ENCODE measurements at regions not wholly inside any gene's neighbourhood (a gene's known extent, or its start where the extent isn't known, plus 50 kb on each side); places are given as distances from the start of the nearest gene placed in this dataset.

GRCh38 chr20:60964911-60965310 is 287.1 kb upstream of the CDH4 start:
- no peaks in the 10 kb centered on the region for H4K20me1 ChIP-seq (ENCODE audit: insufficient read depth, low read length)
- no peak for DNase-seq
- H3K9me3 ChIP-seq (replicated peaks; ENCODE audit: insufficient read depth, low read length): no peaks in the 10 kb centered on the region
- H3K27ac ChIP-seq (ENCODE audit: low read length): no peak overlapping the region
- H3K36me3 ChIP-seq (replicated peaks; ENCODE audit: insufficient read depth, low read length): no peaks in the 10 kb centered on the region
- no peaks in the 10 kb centered on the region for H3K79me2 ChIP-seq (ENCODE audit: low read length)
- H3K9ac ChIP-seq (ENCODE audit: low read length): no peak overlapping the region
- no peak overlapping the region for H2AFZ ChIP-seq (ENCODE audit: low read length)
- no peaks in the 10 kb centered on the region; the same call in 1 of the 2 replicates for H3F3A ChIP-seq (ENCODE audit: insufficient read depth, low read length)
- H3K4me3 ChIP-seq (ENCODE audit: low read length): no peak overlapping the region
- no peaks in the 10 kb centered on the region for H3K9me2 ChIP-seq (replicated peaks; ENCODE audit: insufficient read depth, low read length)
- no peak for TF ChIP-seq EZH2 (optimal IDR thresholded peaks at IDR 0.05; ENCODE audit: low read depth, low read length)
- no peak for TF ChIP-seq EZH2phosphoT487 (IDR thresholded peaks at IDR 0.05; ENCODE audit: low read length)
- no peak for TF ChIP-seq CTCF (IDR thresholded peaks at IDR 0.05; ENCODE audit: low read length)
- H3K4me2 ChIP-seq (ENCODE audit: low read depth, low read length): no peak overlapping the region
- peaks cover 18% of the 10 kb centered on the region for H3K4me1 ChIP-seq (ENCODE audit: low read length)
- H3K27me3 ChIP-seq (replicated peaks; ENCODE audit: insufficient read depth, low read length): no peaks in the 10 kb centered on the region

- no peaks in the 10 kb centered on the region; the same call in 1 of the 2 replicates for H3F3A ChIP-seq (ENCODE audit: insufficient read depth, low read length)
- no peak for DNase-seq
- no peak overlapping the region for H3K4me3 ChIP-seq (ENCODE audit: low read length)
- H3K4me1 ChIP-seq (ENCODE audit: low read length): peaks cover 21% of the 10 kb centered on the region
- no peak overlapping the region for H3K4me2 ChIP-seq (ENCODE audit: low read depth, low read length)
- no peaks in the 10 kb centered on the region for H4K20me1 ChIP-seq (ENCODE audit: insufficient read depth, low read length)
- H3K9me2 ChIP-seq (replicated peaks; ENCODE audit: insufficient read depth, low read length): no peaks in the 10 kb centered on the region
- H3K27me3 ChIP-seq (replicated peaks; ENCODE audit: insufficient read depth, low read length): no peaks in the 10 kb centered on the region
- H3K9ac ChIP-seq (ENCODE audit: low read length): no peak overlapping the region
- no peak overlapping the region for H3K27ac ChIP-seq (ENCODE audit: low read length)
- no peak overlapping the region for H2AFZ ChIP-seq (ENCODE audit: low read length)
- H3K79me2 ChIP-seq (ENCODE audit: low read length): no peaks in the 10 kb centered on the region
- TF ChIP-seq CTCF (IDR thresholded peaks at IDR 0.05; ENCODE audit: low read length) (no peak), EZH2 (optimal IDR thresholded peaks at IDR 0.05; ENCODE audit: low read depth, low read length) (no peak), EZH2phosphoT487 (IDR thresholded peaks at IDR 0.05; ENCODE audit: low read length) (no peak)
- no peaks in the 10 kb centered on the region for H3K9me3 ChIP-seq (replicated peaks; ENCODE audit: insufficient read depth, low read length)
- no peaks in the 10 kb centered on the region for H3K36me3 ChIP-seq (replicated peaks; ENCODE audit: insufficient read depth, low read length)
Measured at GRCh38 chr20:60966031-60966430, 286.0 kb upstream of the CDH4 start.

- Histone ChIP-seq H3K4me3 (ENCODE audit: low read length) (no peak overlapping the region), H3K9me2 (replicated peaks; ENCODE audit: insufficient read depth, low read length) (no peaks in the 10 kb centered on the region), H4K20me1 (ENCODE audit: insufficient read depth, low read length) (no peaks in the 10 kb centered on the region), H3K27ac (ENCODE audit: low read length) (no peak overlapping the region), H3K36me3 (replicated peaks; ENCODE audit: insufficient read depth, low read length) (no peaks in the 10 kb centered on the region), H3K9me3 (replicated peaks; ENCODE audit: insufficient read depth, low read length) (no peaks in the 10 kb centered on the region), H3K4me1 (ENCODE audit: low read length) (peaks cover 21% of the 10 kb centered on the region), H3K27me3 (replicated peaks; ENCODE audit: insufficient read depth, low read length) (0 out of 2 replicates have a peak, but pooled peaks cover 5% of the 10 kb centered on the region), H3K4me2 (ENCODE audit: low read depth, low read length) (no peak overlapping the region), H3K79me2 (ENCODE audit: low read length) (no peaks in the 10 kb centered on the region), H2AFZ (ENCODE audit: low read length) (no peak overlapping the region), H3F3A (ENCODE audit: insufficient read depth, low read length) (no peaks in the 10 kb centered on the region; the same call in 1 of the 2 replicates), H3K9ac (ENCODE audit: low read length) (no peak overlapping the region)
- no peak for DNase-seq
- no peak for TF ChIP-seq EZH2phosphoT487 (IDR thresholded peaks at IDR 0.05; ENCODE audit: low read length)
Measured at GRCh38 chr20:60966766-60967165, 285.3 kb upstream of the CDH4 start.

GRCh38 chr20:60967431-60968316 is 284.4 kb upstream of the CDH4 start:
- DNase-seq: no peak
- no peak overlapping the region for H3K4me2 ChIP-seq (ENCODE audit: low read depth, low read length)

More at GRCh38 chr20:60967431-60968316, 284.4 kb upstream of the CDH4 start:
- 0 out of 2 replicates have a peak, but pooled peaks cover 5% of the 10 kb centered on the region for H3K27me3 ChIP-seq (replicated peaks; ENCODE audit: insufficient read depth, low read length)
- no peak overlapping the region for H3K27ac ChIP-seq (ENCODE audit: low read length)
- no peak overlapping the region for H2AFZ ChIP-seq (ENCODE audit: low read length)
- no peaks in the 10 kb centered on the region for H3K9me3 ChIP-seq (replicated peaks; ENCODE audit: insufficient read depth, low read length)
- no peak overlapping the region for H3K9ac ChIP-seq (ENCODE audit: low read length)
- peaks cover 21% of the 10 kb centered on the region for H3K4me1 ChIP-seq (ENCODE audit: low read length)
- no peaks in the 10 kb centered on the region for H3K36me3 ChIP-seq (replicated peaks; ENCODE audit: insufficient read depth, low read length)
- H4K20me1 ChIP-seq (ENCODE audit: insufficient read depth, low read length): no peaks in the 10 kb centered on the region
- no peak for TF ChIP-seq EZH2phosphoT487 (IDR thresholded peaks at IDR 0.05; ENCODE audit: low read length)
- no peak for TF ChIP-seq EZH2 (optimal IDR thresholded peaks at IDR 0.05; ENCODE audit: low read depth, low read length)
- no peak for TF ChIP-seq CTCF (IDR thresholded peaks at IDR 0.05; ENCODE audit: low read length)
- H3K4me3 ChIP-seq (ENCODE audit: low read length): no peak overlapping the region
- no peaks in the 10 kb centered on the region; the same call in 1 of the 2 replicates for H3F3A ChIP-seq (ENCODE audit: insufficient read depth, low read length)
- H3K9me2 ChIP-seq (replicated peaks; ENCODE audit: insufficient read depth, low read length): no peaks in the 10 kb centered on the region
- no peaks in the 10 kb centered on the region for H3K79me2 ChIP-seq (ENCODE audit: low read length)
